Vagina (tissue), 2 donors: ENCODE measurements at regions not wholly inside any gene's neighbourhood (a gene's known extent, or its start where the extent isn't known, plus 50 kb on each side); places are given as distances from the start of the nearest gene placed in this dataset.

Experiments
- POLR2A ChIP-seq, 2 donors: fragments of 450-650 bp; IDR thresholded peaks; one replicate each; pipeline ENCODE4 v1.6.1; 2017; ENCODE audit warnings: antibody characterized with exemption in 2 of 2, mild to moderate bottlenecking in 2 of 2, moderate library complexity in 2 of 2
- POLR2AphosphoS5 ChIP-seq, 2 donors: sonication (generic); formaldehyde crosslinking; IDR thresholded peaks; one replicate each; pipeline ENCODE4 v1.9.0; 2017; ENCODE audit warnings: antibody characterized with exemption in 2 of 2, mild to moderate bottlenecking in 2 of 2, low read depth in 1 of 2; ENCODE audit not compliant: insufficient read depth in 1 of 2
- TF ChIP-seq, protein P1 (sequence below), 3 experiments: fragments of 450-650 bp in 2 of 3; fragments of 200-600 bp in 1 of 3; sonication (generic) in 1 of 3; IDR thresholded peaks; one replicate each; pipeline ENCODE4 v1.5.1; 2017 to 2019; ENCODE audit warnings: antibody characterized with exemption in 3 of 3, mild to moderate bottlenecking in 2 of 3, moderate library complexity in 2 of 3

DNA sequence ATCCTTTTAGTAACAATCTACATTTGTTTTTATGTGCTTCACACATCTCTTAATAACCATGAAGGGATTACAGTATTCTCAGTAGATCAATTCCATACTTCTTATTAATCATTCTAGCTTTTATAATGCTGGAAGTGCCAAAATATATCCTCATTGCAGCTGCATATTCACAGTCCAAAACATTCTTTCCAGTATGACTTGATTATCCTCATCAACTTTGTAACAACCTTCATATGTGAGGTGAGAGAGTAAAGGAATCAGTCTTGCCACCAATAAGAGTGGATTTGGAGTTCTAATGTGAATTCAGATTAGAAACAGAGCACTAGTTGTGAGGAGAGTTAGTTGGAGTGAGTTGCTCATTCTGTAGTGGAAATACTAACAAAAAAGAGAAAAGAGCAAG is 208.0 kb upstream of the SPRY2 start:
- TF ChIP-seq, protein P1, sequence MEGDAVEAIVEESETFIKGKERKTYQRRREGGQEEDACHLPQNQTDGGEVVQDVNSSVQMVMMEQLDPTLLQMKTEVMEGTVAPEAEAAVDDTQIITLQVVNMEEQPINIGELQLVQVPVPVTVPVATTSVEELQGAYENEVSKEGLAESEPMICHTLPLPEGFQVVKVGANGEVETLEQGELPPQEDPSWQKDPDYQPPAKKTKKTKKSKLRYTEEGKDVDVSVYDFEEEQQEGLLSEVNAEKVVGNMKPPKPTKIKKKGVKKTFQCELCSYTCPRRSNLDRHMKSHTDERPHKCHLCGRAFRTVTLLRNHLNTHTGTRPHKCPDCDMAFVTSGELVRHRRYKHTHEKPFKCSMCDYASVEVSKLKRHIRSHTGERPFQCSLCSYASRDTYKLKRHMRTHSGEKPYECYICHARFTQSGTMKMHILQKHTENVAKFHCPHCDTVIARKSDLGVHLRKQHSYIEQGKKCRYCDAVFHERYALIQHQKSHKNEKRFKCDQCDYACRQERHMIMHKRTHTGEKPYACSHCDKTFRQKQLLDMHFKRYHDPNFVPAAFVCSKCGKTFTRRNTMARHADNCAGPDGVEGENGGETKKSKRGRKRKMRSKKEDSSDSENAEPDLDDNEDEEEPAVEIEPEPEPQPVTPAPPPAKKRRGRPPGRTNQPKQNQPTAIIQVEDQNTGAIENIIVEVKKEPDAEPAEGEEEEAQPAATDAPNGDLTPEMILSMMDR (IDR thresholded peaks at IDR 0.05), result no peak
- TF ChIP-seq POLR2A (IDR thresholded peaks at IDR 0.05) (no peak), POLR2AphosphoS5 (IDR thresholded peaks at IDR 0.05; ENCODE audit: insufficient read depth in 1 of 2, low read depth in 1 of 2) (no peak)
